ENCODE measurements at regions not wholly inside any gene's neighbourhood (a gene's known extent, or its start where the extent isn't known, plus 50 kb on each side); places are given as distances from the start of the nearest gene placed in this dataset.

DNA sequence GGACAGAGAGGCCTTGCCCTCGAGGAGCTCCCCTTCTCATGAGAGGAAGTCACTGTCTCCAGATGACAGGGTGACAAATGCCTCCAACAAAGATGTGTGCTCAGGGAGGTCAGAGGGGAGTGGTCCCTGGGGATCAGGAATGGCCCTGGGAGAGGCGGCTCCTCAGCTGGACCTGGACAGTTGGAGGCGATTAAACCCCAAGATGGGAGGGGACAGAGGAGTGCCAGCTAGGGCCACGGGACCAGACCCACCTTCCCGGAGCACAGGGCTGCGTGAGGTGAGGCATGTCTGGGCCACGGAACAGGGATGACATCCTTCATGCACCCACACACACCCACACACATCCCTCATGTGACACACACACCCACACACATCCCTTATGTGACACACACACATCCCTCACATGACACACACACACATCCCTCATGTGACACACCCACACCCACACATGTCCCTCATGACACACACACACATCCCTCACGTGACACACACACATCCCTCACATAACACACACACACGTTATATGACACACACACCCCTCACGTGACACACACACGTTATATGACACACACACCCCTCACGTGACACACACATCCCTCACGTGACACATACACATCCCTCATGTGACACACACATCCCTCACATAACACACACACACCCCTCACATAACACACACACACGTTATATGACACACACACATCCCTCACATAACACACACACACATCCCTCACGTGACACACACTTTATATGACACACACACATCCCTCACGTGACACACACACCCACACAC is 57.4 kb upstream of the SLCO4A1 start:
- TF ChIP-seq, protein P1, sequence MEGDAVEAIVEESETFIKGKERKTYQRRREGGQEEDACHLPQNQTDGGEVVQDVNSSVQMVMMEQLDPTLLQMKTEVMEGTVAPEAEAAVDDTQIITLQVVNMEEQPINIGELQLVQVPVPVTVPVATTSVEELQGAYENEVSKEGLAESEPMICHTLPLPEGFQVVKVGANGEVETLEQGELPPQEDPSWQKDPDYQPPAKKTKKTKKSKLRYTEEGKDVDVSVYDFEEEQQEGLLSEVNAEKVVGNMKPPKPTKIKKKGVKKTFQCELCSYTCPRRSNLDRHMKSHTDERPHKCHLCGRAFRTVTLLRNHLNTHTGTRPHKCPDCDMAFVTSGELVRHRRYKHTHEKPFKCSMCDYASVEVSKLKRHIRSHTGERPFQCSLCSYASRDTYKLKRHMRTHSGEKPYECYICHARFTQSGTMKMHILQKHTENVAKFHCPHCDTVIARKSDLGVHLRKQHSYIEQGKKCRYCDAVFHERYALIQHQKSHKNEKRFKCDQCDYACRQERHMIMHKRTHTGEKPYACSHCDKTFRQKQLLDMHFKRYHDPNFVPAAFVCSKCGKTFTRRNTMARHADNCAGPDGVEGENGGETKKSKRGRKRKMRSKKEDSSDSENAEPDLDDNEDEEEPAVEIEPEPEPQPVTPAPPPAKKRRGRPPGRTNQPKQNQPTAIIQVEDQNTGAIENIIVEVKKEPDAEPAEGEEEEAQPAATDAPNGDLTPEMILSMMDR (IDR thresholded peaks at IDR 0.05): no peak
- TF ChIP-seq POLR2A (IDR thresholded peaks at IDR 0.05) (no peak), POLR2AphosphoS5 (IDR thresholded peaks at IDR 0.05) (no peak), EP300 (IDR thresholded peaks at IDR 0.05) (no peak)

Measured in stomach (tissue), 4 donors.